Endothelial cell of hepatic sinusoid (primary cell): ENCODE measurements at regions not wholly inside any gene's neighbourhood (a gene's known extent, or its start where the extent isn't known, plus 50 kb on each side); places are given as distances from the start of the nearest gene placed in this dataset.

ENCODE experiments used
- in situ Hi-C: cut with HindIII; loops from 2 replicates; pipeline ENCODE4 v1.10.0; 2017; ENCODE audit warnings: low sequenced_read_pairs

DNA sequence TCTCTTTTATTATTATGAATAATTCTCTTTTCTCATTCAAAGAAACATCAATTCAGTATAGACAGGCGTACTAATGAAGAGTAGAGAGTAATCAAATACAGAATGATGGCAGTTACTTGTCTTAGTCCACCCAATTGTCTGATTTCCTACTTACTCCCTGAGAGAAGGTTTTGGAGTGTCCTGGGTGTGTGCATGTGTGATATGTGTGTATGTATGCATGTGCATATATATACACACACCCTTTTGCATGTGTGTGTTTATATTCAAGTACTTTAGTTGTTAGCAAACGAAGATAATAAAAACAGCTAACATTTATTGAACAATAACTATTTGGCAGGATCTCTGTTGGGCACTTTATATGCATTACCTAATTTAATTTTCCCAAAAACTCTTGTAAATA is 63.2 kb upstream of the CCDC190 start:
- in situ Hi-C loops = no loop called here

DNA sequence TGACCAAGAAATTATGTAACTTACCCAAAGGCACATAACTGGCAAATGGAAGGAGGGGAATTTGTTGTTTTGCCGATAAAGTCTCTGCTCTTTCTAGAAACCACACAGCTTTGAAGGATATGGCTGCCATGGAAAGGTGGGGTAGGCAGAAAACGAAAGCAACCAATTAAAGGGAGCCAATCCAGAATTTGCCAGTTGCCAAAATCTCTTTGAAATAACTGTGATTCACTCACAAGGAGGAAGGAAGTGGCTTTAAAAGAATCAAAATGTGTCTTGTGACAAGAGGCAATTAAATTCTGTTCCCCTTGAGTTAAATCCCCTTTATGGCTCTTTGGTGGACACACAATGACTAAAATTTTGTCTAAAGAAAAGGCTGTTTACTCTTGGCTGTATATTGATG is 61.2 kb upstream of the CCDC190 start:
- in situ Hi-C loops = no loop called here

DNA sequence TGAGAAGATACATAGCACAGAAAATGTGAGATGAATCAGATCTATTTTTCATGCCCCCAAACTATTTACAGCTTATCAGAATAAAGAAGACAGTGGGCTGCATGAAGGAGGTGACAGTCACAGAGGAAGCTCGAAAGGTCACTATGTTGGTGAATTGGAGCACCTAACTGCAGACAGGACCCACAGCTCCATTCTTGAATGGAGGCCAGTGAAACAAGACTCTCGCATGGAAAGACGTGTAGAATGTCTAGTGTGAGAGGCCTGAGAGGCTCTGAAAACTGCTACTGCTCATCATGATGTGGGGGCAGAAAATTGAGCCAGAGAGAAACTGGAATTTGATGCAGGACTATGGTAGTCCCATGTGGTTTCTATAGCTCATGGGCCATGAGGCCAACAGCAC is 60.3 kb upstream of the CCDC190 start:
- in situ Hi-C loops = no loop called here

DNA sequence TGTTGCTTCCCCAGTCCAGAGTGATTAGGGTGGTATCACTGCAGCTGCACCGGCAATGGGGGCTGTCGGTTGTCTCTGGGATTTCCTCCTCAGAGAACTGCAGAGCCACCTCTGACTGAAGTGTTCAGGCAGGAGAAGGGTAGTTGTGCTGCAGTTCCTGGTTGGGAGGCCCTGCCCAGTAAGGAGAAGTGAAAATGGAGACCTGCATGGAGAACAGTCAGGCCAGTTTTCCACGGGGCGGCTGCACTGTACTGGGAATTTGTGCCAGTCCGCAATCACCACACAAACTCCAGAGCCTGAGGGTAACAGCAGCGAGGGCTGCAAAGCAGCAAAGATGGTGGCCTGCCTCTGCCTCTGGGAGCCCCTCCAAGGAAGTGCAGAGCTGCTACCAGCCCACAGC is 58.1 kb upstream of the CCDC190 start:
- in situ Hi-C loops = no loop called here

DNA sequence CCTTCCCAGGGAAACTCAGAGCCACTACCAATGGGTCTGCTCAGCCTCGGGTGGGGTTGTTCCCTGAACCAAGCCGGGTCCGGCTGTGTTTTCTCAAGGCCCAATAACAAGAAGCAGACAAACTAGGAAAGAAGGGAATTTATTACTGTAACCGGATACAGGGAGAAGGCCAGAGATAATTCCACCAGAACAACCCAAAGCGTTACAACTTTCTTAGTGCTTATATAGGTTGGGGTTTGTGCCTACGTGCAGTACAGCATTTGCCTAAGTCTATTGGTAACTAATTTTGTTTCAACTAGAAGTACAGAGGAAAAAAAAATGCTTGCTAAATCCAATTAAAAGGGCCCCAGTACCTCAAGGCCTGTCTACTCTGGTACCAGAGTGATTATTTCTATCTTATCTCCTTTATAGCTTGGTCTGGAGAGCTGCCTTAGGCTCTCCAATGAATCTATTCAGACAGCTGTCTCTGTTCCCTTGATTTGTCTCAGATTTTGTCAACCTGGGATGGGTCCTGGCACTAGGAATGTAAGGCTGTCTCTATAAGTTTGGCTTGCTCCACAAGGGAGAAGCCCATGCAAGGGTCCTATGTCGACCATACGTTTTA is 57.3 kb upstream of the CCDC190 start:
- in situ Hi-C loops = no loop called here

DNA sequence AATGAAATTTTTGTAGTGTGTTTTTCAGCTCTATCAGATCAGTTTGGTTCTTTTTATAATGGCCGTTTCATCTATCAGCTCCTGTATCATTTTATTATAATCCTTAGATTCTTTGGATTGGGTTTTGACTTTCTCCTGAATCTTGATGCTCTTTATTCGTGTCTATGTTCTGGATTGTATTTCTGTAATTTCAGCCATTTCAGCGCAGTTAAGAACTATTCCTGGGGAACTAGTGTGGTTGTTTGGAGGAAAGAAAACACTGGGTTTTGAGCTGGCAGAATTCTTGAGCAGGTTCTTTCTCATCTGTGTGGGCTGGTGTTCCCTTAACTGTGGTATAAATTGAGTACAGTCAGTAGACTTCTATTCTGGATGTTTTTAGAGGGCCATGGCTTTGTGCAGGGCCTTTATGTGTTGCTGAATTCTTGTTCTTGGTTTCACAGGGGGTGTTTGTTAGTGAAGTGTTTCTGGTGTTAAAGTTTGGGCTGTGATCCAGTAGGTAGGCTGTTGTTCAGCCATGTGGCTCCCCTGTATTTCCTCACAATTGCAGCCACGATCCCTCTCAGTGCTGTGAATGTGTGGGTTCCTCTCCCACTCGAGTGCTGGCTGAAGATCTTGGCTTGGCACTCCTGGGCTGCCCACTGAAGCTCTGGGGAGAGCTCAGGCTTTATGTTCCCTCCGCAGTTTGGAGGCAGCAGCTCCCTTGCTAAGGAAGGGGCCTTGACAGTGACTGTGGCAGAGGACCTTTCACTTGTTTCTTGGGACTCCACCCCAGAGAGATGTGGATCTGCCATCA is 56.0 kb upstream of the CCDC190 start:
- in situ Hi-C loops = no loop called here

DNA sequence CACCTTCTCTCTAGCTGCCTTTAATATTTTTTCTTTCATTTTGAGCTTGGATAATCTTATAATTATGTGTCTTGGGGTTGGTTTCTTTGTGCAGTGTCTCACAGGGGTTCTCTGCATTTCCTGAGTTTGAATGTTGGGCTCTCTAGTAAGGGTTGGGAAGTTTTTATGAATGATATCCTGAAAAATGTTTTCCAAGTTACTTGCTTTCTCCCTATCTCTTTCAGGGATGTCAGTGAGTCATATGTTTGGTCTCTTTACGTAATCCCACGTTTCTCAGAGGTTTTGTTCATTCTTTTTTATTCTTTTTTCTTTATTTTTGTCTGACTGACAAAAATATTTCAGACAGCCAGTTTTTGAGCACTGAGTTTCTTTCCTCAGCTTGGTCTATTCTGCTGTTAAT is 55.4 kb upstream of the CCDC190 start:
- in situ Hi-C loops = no loop called here

DNA sequence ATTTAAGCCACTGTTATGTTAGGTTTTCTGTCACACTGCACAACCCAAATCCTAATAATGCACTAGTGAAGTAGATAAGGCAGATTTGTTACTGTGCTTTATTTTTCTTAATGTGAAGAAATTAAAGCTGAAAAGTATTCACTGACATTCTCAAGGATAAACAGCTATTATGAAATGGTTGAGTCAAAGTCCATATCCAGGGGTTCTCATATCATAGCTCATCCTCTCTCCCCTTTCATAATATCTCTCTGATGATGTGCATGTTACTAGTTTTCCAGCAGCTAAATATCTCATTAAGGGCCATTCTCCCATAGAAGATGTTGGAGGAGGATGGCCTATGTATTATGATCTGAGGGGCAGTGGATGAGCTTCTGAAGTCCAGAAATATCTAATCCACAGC is 53.6 kb upstream of the CCDC190 start:
- in situ Hi-C loops = no loop called here

DNA sequence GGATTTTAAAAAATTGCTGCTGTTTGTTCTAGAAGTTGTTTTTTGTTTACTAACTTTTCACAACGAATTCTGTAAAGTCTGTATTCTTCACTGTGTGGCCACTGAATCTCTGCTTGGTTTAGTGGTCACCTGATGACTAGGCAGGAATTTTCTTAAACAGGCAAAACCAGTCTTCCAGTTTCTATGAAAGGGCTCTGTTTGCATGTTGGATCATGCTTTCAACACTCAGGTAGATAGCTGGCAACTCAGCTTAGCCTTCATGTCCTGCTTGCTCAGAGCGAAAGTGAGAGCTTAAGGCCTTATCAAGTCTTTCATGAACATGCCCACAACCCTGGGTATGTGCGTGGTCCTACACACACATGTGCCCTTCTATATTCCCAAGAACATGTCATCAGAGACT is 52.4 kb upstream of the CCDC190 start:
- in situ Hi-C loops = no loop called here

DNA sequence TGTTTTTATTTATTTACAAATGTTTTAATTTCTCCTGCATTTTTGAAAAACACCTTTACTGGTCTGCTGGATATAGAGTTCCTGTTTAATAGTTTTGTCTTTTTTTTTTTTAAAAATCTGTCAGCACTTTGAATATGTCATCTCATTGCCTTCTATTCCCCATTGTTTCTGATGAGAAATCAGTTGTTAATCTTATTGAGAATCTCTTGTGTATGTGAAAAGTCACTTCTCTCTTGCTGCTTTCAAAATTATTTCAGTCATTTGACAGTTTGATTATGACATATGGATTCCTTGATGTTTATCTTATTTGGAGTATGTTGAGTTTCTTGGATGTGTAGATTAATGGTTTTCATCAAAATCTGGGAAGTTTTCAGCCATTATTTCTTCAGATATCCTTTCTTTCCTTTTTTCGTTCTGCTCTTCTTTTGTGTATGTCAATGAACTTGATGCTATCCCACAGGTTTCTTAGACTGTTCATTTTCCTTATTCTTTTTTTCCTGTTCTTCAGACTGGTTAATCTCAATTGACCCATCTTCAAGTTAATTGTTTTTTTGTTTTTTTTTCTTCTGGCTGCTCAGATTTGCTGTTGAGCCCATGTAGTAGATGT is 51.2 kb upstream of the CCDC190 start:
- in situ Hi-C loops = no loop called here
